OCI-LY7 (cell line): ENCODE measurements at regions not wholly inside any gene's neighbourhood (a gene's known extent, or its start where the extent isn't known, plus 50 kb on each side); places are given as distances from the start of the nearest gene placed in this dataset.

ENCODE experiments used
- BruUV-seq: library from RNA; stranded (reverse); fragments of 400-500 nt; replicated peaks from 2 replicates; lab custom pipeline; 2021; lab: Mats Ljungman, UMichigan
- CTCF ChIA-PET: fragments of 300-600 bp; sonication (Branson Sonifier 250); formaldehyde crosslinking; loops from one replicate; lab custom pipeline; 2022; ENCODE audit warnings: antibody characterized with exemption; ENCODE audit not compliant: unreplicated experiment; lab: Charles Lee
- POLR2A ChIA-PET: fragments of 300-600 bp; sonication (Branson Sonifier 250); formaldehyde crosslinking; loops from one replicate; lab custom pipeline; 2022; ENCODE audit warnings: antibody characterized with exemption; lab: Charles Lee
- DNase-seq: peaks from one replicate; pipeline ENCODE4 v3.0.0-alpha.2; 2015; ENCODE audit warnings: low spot score
- H2AFZ ChIP-seq: fragments of 200-600 bp; sonication (generic), shearing (Covaris generic); 2 replicates; pipeline ENCODE4 v1.6.1; 2014; ENCODE audit warnings: mild to moderate bottlenecking, antibody characterized with exemption, low read length, moderate library complexity
- H3K27ac ChIP-seq: fragments of 200-600 bp; sonication (generic); 2 replicates; pipeline ENCODE4 v1.5.1; 2014; ENCODE audit warnings: mixed run types, low read depth, mild to moderate bottlenecking, moderate library complexity, low read length, inconsistent platforms; ENCODE audit not compliant: poor library complexity, severe bottlenecking
- H3K36me3 ChIP-seq: fragments of 200-600 bp; sonication (generic); 2 replicates; pipeline ENCODE4 v1.6.1; 2014; ENCODE audit warnings: mild to moderate bottlenecking, antibody characterized with exemption, low read length, moderate library complexity, mixed read lengths; ENCODE audit not compliant: insufficient read depth
- H3K4me1 ChIP-seq: fragments of 200-600 bp; sonication (generic); 2 replicates; pipeline ENCODE4 v1.5.1; 2014; ENCODE audit warnings: mild to moderate bottlenecking, low read length; ENCODE audit not compliant: insufficient read depth, poor library complexity, severe bottlenecking
- H3K4me2 ChIP-seq: fragments of 200-600 bp; sonication (generic); 2 replicates; pipeline ENCODE4 v1.6.1; 2014; ENCODE audit warnings: mild to moderate bottlenecking, low read length
- H3K4me3 ChIP-seq: fragments of 200-600 bp; sonication (generic); 2 replicates; pipeline ENCODE4 v1.5.1; 2014; ENCODE audit warnings: mild to moderate bottlenecking, low read depth, low read length; ENCODE audit not compliant: poor library complexity, severe bottlenecking
- H3K79me2 ChIP-seq: fragments of 200-600 bp; sonication (generic); 2 replicates; pipeline ENCODE4 v1.6.1; 2016; ENCODE audit warnings: low read depth, mild to moderate bottlenecking, low read length, moderate library complexity, mixed read lengths; ENCODE audit not compliant: insufficient read depth
- H3K9me2 ChIP-seq: fragments of 200-600 bp; sonication (generic); 2 replicates; pipeline ENCODE4 v1.6.1; 2016; ENCODE audit warnings: mild to moderate bottlenecking, low read length, mixed read lengths; ENCODE audit not compliant: insufficient read depth
- H3K9me3 ChIP-seq: fragments of 200-600 bp; sonication (generic); 2 replicates; pipeline ENCODE4 v1.6.1; 2014; ENCODE audit warnings: mild to moderate bottlenecking, mixed run types, low read length, mixed read lengths
- H4K20me1 ChIP-seq: fragments of 200-600 bp; sonication (generic); 2 replicates; pipeline ENCODE4 v1.6.1; 2014; ENCODE audit warnings: mild to moderate bottlenecking, antibody characterized with exemption, low read length, moderate library complexity, mixed read lengths; ENCODE audit not compliant: insufficient read depth
- EZH2phosphoT487 ChIP-seq: fragments of 200-600 bp; sonication (generic); IDR thresholded peaks from 2 replicates; pipeline ENCODE4 v1.6.1; 2018; ENCODE audit warnings: low read depth, borderline replicate concordance, mild to moderate bottlenecking, mixed run types, antibody characterized with exemption, low read length, moderate library complexity, mixed read lengths
- intact Hi-C: fragments of 100-400 bp; cut with micrococcal nuclease; formaldehyde crosslinking; loops from one replicate; pipeline ENCODE4 v1.10.0; 2022; ENCODE audit not compliant: unreplicated experiment
- TF ChIP-seq, protein P1 (sequence below): fragments of 200-600 bp; sonication (generic); conservative IDR thresholded peaks from 2 replicates; pipeline ENCODE4 v1.5.1; 2014; ENCODE audit warnings: mild to moderate bottlenecking, antibody characterized with exemption, low read length, moderate library complexity, mixed read lengths

DNA sequence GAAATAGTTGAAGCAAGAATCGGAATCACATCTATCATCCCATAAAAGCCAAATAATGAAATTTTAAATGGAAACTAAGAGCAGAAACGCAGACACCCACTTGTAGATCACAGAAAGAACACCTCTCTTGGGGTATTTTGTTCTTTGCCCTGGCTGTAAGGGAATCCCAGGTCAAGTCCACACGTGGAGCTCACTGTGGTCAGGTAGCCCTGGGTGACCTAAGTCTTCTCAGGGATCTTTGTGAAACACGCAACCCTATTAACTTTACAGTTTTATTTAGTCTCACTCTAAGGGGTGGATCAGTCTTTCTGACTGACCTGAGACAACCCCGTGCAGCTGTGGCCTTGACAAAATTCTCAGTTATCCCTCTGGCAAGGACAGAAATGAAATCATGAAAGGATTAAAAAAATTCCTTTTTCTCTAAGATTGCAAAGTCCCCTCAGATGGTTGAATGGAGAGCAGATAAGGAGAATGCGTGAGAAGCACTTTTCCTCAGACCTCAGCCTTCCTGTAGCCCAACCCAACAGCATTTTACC, 111.6 kb downstream of the NREP start:
- intact Hi-C loops = no loop called here
- Histone ChIP-seq H3K36me3 (no peaks in the 10 kb centered on the region), H3K4me2 (no peak overlapping the region), H3K4me3 (no peak overlapping the region), H3K9me3 (no peaks in the 10 kb centered on the region), H3K79me2 (no peaks in the 10 kb centered on the region), H2AFZ (no peak overlapping the region), H3K4me1 (no peaks in the 10 kb centered on the region), H4K20me1 (no peaks in the 10 kb centered on the region), H3K9me2 (no peaks in the 10 kb centered on the region), H3K27ac (no peak overlapping the region)
- no TSS peak for BruUV-seq
- ChIA-PET CTCF (no interaction called here), POLR2A (no interaction called here)
- TF ChIP-seq EZH2phosphoT487 = no peak
- TF ChIP-seq, protein P1, sequence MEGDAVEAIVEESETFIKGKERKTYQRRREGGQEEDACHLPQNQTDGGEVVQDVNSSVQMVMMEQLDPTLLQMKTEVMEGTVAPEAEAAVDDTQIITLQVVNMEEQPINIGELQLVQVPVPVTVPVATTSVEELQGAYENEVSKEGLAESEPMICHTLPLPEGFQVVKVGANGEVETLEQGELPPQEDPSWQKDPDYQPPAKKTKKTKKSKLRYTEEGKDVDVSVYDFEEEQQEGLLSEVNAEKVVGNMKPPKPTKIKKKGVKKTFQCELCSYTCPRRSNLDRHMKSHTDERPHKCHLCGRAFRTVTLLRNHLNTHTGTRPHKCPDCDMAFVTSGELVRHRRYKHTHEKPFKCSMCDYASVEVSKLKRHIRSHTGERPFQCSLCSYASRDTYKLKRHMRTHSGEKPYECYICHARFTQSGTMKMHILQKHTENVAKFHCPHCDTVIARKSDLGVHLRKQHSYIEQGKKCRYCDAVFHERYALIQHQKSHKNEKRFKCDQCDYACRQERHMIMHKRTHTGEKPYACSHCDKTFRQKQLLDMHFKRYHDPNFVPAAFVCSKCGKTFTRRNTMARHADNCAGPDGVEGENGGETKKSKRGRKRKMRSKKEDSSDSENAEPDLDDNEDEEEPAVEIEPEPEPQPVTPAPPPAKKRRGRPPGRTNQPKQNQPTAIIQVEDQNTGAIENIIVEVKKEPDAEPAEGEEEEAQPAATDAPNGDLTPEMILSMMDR = no peak
- no peak for DNase-seq

DNA sequence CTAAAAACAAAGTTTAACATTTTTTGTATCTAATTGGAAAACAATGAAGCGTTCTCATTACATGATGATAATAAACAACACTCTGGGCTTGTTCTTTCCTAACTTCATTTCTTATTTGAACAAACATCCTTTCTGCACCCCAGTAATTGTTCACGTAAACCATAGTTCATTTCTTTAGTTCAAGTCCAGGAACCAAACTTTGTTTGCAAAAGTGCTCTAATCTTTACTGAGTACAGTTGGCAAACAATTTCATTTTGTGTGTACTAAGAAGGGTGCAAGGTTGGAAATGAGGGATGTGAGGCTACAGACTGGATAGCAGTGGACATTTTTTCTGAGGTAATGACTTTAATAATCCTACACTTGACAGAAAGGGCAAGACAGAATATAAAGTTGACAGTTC, 113.5 kb downstream of the NREP start:
- no peak for TF ChIP-seq EZH2phosphoT487
- TF ChIP-seq, protein P1 = no peak
- CTCF ChIA-PET = no interaction called here
- no peak for DNase-seq
- Histone ChIP-seq H3K9me2 (no peaks in the 10 kb centered on the region), H3K79me2 (no peaks in the 10 kb centered on the region), H2AFZ (no peak overlapping the region), H3K9me3 (no peaks in the 10 kb centered on the region), H4K20me1 (no peaks in the 10 kb centered on the region), H3K27ac (no peak overlapping the region), H3K4me1 (no peaks in the 10 kb centered on the region), H3K4me2 (no peak overlapping the region), H3K4me3 (no peak overlapping the region), H3K36me3 (no peaks in the 10 kb centered on the region)
- POLR2A ChIA-PET = interaction anchor here (0.6 kb wide), 1 partner anchor 1985 kb away, joined by 3 read pairs; no protein-coding TSS in a partner anchor
- intact Hi-C loops = no loop called here
- BruUV-seq = no TSS peak

- DNase-seq = no peak
- Histone ChIP-seq H3K4me3 (no peak overlapping the region), H3K36me3 (no peaks in the 10 kb centered on the region), H3K27ac (no peak overlapping the region), H3K4me2 (no peak overlapping the region), H3K79me2 (no peaks in the 10 kb centered on the region), H4K20me1 (no peaks in the 10 kb centered on the region), H3K9me3 (no peaks in the 10 kb centered on the region), H3K4me1 (no peaks in the 10 kb centered on the region), H2AFZ (no peak overlapping the region), H3K9me2 (no peaks in the 10 kb centered on the region)
- BruUV-seq = no TSS peak
- ChIA-PET POLR2A (no interaction called here), CTCF (no interaction called here)
- intact Hi-C loops = no loop called here
- no peak for TF ChIP-seq EZH2phosphoT487
- TF ChIP-seq, protein P1 = no peak
Measured at GRCh38 chr5:111641533-111642233, 115.3 kb downstream of the NREP start.
